GM06990 (cell line): ENCODE measurements at regions not wholly inside any gene's neighbourhood (a gene's known extent, or its start where the extent isn't known, plus 50 kb on each side); places are given as distances from the start of the nearest gene placed in this dataset.

Source experiments
- DNase-seq: peaks from one replicate; pipeline ENCODE4 v3.0.0-alpha.2; 2011; ENCODE audit not compliant: insufficient read length; ENCODE audit errors: extremely low read depth
- H3K27me3 ChIP-seq: replicated peaks from 2 replicates; pipeline ENCODE4 v1.6.0; 2011; ENCODE audit warnings: low read length; ENCODE audit not compliant: control insufficient read depth, insufficient read depth
- H3K36me3 ChIP-seq: 2 replicates; pipeline ENCODE4 v1.5.1; 2011; ENCODE audit warnings: low read length; ENCODE audit not compliant: control insufficient read depth, insufficient read depth
- H3K4me3 ChIP-seq: replicated peaks from 2 replicates; pipeline ENCODE4 v1.5.1; 2011; ENCODE audit warnings: low read depth, mild to moderate bottlenecking, control low read depth, low read length
- CTCF ChIP-seq: IDR thresholded peaks from 2 replicates; pipeline ENCODE4 v1.5.1; 2011; ENCODE audit warnings: low read length, control low read depth, mild to moderate bottlenecking, inconsistent platforms; ENCODE audit not compliant: insufficient read depth, poor library complexity, severe bottlenecking

- no peaks in the 10 kb centered on the region for H3K36me3 ChIP-seq
- H3K4me3 ChIP-seq = no peak overlapping the region
- TF ChIP-seq CTCF = no peak
- no peaks in the 10 kb centered on the region for H3K27me3 ChIP-seq
- DNase-seq = no peak
Measured at GRCh38 chr2:51344886-51345285, 313.0 kb upstream of the NRXN1 start.

GRCh38 chr2:51335087-51336058, 303.4 kb upstream of the NRXN1 start:
- Histone ChIP-seq H3K27me3 (no peaks in the 10 kb centered on the region), H3K4me3 (no peak overlapping the region), H3K36me3 (no peaks in the 10 kb centered on the region)
- no peak for DNase-seq
- no peak for TF ChIP-seq CTCF

GRCh38 chr2:51329512-51329911, 297.6 kb upstream of the NRXN1 start:
- no peak for TF ChIP-seq CTCF
- Histone ChIP-seq H3K36me3 (no peaks in the 10 kb centered on the region), H3K4me3 (no peak overlapping the region), H3K27me3 (no peaks in the 10 kb centered on the region)
- no peak for DNase-seq

GRCh38 chr2:51324051-51324450, 292.1 kb upstream of the NRXN1 start:
- no peak overlapping the region for H3K4me3 ChIP-seq
- no peak for TF ChIP-seq CTCF
- no peaks in the 10 kb centered on the region for H3K36me3 ChIP-seq
- no peaks in the 10 kb centered on the region for H3K27me3 ChIP-seq
- no peak for DNase-seq

GRCh38 chr2:51322613-51323012, 290.7 kb upstream of the NRXN1 start:
- Histone ChIP-seq H3K36me3 (no peaks in the 10 kb centered on the region), H3K27me3 (no peaks in the 10 kb centered on the region), H3K4me3 (no peak overlapping the region)
- DNase-seq = no peak
- no peak for TF ChIP-seq CTCF

GRCh38 chr2:51304311-51304710, 272.4 kb upstream of the NRXN1 start:
- TF ChIP-seq CTCF = no peak
- no peaks in the 10 kb centered on the region for H3K27me3 ChIP-seq
- no peaks in the 10 kb centered on the region for H3K36me3 ChIP-seq

More at GRCh38 chr2:51304311-51304710, 272.4 kb upstream of the NRXN1 start:
- no peak for DNase-seq
- H3K4me3 ChIP-seq = no peak overlapping the region
